ENCODE measurements at regions not wholly inside any gene's neighbourhood (a gene's known extent, or its start where the extent isn't known, plus 50 kb on each side); places are given as distances from the start of the nearest gene placed in this dataset.

DNA sequence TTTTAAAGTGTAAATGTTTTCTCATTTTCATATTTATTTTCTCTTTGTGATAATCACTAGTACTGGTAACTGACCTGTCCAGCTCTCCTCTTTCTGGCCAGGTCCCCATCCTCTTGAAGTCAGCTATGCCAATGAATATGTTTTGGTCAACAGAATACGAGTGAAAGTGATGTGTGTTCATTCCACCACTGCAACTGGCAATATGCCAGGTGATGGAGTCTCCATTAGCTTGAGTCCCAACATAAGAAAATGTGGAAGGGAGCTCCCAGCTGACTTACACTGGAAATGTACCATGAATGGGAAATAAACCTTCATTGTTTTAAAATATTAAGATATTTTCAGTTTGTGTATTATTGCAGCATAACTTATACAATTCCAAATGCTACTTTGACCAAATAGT is 75.8 kb downstream of the CCDC34 start:
- DNase-seq = no peak

DNA sequence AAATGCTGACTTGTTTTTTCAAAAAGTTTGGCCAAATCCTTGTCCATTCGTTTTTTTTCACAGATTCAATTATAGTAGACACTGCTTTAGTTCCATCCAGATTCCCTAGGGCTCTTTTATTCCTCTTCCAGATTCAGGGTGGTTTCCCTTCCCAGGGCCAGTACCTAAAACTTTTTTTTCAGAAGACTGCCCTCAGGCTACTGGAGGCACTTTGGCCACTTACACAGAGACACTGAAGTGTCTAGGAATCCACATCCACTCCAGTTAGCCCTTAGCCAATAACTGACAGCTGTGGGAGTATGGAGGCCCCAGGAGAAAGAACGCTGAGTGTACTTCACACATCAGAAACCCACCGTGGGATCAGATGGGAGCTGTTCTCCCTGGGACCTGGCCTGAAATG is 77.3 kb downstream of the CCDC34 start:
- DNase-seq = no peak

DNA sequence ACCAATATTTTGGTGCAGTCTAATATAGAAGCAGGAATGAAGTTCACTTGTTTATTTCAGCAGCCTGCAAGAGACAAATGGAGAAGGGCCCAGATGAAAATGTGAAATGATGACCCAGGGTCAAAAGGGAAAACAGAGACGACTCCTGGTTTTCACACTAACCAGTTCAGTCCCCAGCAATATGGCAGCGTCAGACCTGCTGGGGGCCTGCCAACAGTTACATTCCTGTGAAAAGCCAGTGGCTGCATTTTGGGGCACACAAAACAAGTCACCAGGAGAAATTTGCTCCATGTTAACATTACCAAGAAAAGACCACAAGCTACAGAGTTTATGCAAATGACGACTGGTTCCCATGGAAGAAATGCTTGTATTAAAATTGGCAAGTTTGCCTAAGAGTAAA is 80.2 kb downstream of the CCDC34 start:
- DNase-seq = no peak

DNA sequence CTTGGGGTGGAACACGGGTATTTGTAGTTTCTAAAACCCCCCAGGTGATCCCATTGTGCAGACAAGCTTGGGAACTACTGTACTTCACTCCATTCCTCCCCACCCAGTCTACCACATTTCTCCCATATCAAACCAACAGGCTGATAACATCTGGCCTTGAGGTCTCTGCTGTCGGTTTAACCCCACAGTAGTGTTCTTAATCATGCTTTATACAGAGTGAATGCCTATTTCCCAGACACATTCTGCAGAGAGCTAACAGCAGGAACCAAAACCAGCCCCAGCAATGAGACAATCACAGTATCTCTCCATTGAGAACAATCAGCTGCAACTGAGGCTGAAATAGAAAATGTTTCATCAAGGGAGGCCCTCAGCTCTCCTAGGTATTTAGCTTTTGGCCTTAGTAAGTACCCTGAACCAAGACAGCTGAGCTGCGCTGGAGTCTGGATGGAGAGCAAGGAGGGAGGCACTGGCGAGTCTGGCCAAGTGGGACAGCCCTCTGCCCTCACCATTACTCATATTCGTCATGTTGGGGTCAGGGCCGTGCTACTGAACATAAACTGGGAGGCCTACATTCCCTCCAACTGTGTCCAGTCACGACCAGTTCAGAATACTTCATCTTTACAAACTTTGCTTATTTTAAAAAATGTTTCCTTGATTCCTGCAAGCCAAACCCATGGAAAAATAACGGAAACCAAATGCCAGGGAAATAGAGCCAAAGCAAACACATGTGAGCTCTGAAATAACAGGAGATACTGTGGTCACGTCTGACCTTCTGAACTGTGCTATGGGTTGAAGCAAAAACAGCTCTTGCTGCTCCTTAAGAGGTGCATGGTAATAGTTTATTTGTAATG is 81.0 kb downstream of the CCDC34 start:
- peak; percentile 40 for DNase-seq

DNA sequence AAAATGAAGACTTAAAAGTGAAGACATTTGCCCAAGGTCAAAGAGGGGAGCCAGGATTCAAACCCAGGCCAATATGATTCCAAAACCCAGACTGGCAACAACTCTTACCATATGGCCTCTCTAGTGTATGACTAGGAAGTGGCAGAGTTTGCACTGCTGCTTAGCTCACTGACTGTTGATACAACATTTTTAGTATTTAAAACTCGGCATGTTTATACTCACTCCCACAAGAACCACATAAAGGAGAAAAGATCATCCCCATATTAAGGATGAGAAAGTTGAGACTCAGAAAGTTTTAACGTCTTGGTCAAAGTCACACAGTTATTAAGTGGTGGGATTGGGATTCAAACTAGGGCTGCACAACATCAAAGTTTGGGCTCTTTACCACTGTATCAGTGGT is 81.7 kb downstream of the CCDC34 start:
- no peak for DNase-seq

DNA sequence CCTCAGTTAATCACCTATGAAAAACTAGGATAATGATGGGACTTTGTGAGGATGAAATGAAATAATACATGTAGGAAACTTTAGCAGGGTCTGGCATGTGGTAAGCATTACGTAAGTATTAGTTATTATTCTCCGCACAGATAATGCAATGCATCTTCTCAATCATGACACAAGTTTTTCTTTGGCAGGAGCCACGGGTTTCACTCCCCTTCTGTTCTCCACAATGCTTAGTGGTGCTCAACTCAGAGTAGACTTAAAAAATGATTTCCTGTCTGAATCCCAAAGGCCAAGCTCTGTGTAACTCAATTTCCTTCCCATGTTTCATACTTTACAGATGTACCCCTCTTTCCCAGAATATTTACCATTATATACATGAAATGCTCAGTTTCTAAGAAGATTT is 82.9 kb downstream of the CCDC34 start:
- DNase-seq = no peak

DNA sequence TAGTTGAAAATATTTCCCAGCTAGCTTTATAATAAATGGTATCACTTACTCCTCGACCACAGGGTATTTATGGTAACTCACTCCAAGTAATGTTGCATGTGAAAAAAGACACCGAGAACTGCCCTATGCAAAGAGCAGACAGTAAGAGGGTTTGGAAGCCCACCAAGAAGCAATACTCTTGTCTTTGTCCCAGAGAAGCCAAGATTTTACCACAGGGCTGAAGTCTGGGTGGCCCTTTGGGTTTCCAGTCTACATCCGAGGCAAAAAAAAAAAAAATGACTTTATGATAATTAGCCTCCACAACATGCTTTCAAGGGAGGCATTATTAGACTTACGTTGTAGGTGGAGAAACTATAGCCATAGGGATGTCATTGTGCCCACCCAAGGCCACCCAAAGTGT is 83.6 kb downstream of the CCDC34 start:
- no peak for DNase-seq

DNA sequence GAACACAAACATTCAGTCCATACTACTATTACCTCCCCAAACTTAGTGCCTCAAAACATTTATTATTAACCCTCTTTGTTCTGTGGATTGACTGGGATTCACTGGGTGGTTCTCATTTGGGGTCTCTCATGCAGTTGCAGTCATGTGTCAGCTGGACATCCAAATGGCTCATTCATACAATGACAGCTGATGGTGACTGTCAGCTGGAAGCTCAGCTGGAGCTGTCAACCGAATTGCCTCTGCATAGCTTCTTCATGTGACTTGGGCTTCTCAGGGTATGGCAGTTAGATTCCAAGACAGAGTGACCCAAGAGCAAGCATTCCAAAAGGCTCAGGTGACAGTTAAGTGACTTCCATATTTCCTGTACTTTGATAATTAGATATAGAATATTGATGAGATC is 85.2 kb downstream of the CCDC34 start:
- DNase-seq = no peak

DNA sequence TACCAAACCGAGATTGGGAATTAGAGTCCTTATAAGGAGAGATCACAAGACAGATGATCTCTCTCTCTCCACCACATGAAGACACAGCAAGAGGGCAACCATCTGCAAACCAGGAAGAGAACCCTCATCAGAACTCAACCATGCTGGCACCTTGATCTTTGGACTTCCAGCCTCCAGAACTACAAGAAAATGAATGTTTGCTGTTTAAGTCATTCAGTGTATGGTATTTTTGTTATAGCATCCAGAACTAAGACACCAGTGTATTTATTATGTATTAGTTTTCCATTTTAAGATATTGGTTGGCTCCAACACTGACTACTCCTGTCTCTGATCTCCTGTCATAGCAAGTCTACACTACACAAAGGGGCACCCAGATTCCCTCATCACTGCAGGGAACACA is 86.9 kb downstream of the CCDC34 start:
- DNase-seq = no peak

DNA sequence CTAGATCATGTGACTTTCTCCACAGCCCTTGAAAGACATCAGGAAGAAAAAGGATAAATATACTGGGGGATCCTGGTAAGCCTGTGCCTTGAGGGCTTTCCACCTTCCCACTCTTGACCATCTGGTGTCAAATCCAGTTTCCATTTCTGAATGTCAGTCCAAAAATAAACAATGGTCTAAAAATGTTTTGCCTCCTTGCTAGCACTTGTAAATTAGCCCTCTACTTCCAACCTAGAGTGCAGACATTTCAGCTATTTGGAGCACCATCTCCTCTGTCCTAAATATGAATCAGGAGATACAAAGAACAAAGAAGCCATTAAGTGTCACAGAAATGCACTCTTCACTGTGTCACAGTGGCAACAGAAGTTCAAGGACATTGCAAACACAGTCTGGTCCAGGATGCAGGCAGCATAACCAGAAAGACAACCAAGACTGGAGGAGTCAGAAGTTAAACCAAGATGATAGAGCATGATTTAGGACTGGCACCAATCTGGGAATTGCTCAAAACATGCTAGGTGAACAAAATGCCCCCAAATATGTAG is 88.1 kb downstream of the CCDC34 start:
- DNase-seq = no peak

DNA sequence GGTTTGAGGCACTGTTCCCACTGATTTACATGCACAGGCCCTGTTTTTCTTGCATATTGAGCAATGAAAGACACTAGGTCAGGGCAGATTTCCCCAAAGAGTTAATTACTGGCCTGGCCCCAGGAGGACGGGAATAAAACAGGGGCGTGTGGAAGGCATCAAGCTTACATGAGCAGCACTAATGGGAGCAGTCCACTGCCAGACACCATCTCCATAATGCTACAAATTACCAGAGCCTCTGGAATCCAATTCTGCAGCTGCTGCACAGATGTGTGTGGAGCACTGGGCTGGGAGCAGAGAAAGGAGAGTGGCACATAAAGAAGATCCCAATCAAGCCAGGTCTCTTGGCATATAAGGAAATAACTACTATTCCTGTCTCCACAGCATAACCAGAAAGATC is 96.9 kb downstream of the CCDC34 start:
- DNase-seq = no peak

DNA sequence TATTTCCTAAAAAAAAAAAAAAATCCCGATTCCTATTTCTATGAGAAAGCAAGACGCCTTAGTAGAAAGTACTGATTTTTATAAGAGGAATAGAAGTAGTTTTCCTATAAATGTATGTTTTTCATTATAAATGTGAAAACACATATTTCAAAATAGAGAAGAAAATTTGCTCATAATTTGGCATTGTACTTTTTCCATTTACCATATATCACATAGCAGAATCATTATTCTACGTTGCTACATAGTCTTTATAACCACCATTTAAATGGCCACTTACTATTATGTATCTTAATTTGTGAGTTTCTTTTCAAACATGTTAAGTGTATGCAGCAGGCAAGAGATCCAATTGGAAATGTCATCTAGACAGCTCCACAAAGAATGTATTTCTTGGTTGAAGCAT is 99.0 kb downstream of the CCDC34 start:
- DNase-seq = no peak

DNA sequence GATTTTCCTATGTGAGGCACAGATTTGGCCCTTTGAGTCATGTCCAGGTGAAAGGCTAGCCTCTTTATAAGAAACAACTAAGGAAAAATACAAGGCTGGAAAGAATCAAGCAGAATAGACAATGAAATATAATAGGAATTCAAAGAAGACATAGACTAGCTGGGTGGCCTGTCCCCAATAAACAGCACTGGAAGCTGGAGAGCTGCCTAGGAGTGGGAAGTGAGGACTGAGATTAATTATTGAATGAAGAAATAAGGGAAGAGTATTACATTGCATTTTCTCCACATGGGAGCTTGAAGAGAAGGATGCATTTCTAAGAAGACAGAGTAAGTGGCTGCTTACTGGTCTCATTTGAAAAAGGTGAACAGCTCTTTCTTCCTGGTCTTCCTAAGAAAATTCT is 100.0 kb downstream of the CCDC34 start:
- no peak for DNase-seq

DNA sequence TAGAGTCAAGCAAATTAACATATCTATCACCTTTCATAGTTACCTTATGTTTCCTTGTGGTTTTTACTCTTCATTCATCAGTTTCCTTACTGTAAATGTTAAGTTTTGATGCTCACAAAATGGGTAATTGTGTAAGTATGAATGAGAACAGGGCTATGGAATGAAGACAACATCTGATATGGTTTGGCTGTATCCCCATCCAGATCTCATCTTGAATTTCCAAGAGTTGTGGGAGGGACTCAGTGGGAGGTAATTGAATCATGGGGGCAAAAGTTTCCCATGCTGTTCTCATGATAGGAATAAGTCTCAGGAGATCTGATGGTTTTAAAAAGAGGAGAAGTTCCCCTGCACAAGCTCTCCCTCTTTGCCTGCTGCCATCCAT is 107.6 kb downstream of the CCDC34 start:
- no peak for DNase-seq

DNA sequence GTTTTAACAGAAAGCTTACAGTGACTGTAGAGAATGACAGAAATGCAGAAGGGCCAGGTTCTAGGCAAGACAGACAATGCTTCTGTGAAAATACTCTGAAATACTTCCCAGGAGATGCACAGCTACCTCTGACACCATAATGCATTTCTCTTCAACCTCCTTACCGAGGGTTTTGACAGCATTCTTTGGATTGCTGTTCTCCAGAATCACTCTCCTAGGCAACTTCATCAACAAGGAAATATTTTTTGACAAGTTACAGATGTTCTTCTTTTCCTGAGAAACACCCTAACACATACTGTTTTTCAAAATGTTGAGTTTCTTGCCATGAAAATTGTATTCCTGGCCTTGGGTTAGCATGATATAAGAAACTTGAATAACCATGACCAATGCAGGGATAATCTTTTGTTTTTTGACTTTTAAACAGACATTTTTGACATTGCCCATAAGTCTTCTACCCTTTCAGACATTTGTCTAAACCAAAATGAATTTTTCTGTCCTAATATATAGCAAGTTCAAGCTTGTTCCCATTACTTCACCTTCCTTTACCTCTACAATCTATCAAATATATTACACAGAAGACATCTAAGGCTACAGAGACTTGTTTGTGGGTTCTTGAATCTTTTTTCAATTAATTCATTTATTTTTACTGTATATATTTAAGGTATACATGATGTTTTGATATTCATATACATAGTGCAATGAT is 108.1 kb downstream of the CCDC34 start:
- no peak for DNase-seq

DNA sequence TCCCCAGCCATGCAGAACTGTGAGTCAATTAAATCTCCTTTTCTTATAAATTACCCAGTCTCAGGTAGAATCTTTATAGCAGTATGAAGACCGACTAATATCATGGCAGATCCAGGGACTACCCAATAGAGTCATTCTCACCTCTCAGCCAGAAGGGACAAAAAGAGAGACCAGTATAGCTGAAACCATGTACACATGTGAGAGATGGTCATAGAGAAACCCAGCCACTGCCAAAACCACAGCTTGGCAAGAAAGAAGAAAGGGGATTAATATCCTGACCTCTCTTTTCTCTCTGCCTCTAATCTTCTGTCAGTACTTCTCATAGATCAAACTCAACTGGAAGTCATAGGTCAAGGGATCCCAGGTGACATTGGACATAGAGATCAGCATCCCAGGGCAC is 109.8 kb downstream of the CCDC34 start:
- DNase-seq = no peak

DNA sequence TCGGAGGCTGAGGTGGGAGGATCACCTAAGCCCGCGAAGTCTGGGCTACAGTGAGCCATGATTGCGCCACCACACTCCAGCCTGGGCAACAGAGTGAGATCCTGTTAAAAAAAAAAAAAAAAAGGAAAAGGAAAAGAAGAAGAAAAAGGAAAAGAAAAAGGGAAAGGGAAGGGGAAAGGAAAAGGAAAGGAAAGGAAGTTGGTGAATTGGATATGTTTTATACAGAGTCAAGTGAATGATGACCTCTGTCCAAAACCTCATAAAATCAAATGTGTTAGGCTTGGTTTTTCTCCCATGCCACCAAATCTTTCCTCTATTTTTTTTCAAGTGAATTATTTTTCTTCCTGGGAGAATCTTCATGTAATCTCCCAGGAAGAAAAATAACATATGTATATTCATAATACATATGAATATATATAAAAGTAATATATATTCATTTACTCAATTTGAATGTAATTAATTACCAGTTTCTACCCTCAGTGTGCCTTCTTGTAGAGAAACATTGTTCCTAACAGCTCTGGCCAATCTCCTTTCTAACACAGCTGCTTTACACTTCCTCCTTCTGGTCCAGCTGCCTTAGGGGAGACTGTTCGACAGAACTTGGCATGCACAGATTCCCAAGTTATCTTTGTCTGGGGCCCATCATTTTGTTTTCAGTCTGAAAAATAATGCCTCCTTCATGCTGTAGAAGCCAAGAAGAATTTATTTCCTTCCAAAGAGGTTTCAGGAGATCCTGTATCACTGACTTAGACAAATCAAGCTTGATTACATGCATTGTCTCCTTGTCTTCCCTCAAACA is 111.9 kb downstream of the CCDC34 start:
- no peak for DNase-seq

DNA sequence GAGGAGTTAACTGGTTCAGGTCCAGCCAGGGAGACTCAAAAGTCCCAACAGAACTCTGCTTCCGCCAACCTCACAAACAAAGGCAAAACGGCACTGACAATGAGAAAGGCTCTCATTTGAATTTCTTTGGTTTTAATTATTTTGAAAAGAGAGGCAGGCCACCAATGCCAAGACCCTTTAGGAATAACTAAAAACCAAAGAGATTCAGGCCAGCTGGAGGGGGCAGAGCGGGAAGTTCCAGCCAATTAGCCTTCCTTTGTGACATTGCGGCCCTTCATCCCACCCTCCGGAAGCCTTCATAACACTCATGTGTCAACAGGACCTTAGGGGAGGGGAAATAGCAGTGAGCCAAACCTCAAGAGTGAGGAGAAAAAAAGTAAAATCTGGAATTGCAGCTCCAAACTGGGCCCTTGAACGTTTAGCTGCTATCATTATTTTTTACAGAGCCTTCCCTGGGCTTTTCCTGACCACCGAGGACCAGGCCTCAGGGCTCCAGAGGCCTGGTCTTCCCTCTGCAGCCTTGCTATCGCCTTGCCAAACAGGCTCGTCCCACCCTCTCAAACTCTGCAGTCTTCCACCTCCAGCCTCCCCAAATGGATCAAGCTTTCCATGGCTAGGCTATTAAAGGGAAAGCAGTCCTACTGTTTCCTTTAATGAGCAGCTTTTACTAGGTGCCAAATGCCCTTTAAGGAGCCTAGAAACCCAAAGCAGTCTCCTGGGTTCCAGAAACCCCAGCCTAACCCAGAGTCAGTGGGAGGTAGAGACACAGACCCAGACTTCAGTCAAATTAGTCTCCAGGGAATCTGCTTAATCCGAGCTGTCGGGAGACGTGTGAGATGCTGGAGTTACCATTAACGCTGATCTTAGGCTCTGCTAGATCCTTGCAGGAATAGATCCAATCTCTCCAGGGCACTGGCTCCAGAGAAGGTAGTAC is 114.2 kb downstream of the CCDC34 start:
- DNase-seq = no peak

DNA sequence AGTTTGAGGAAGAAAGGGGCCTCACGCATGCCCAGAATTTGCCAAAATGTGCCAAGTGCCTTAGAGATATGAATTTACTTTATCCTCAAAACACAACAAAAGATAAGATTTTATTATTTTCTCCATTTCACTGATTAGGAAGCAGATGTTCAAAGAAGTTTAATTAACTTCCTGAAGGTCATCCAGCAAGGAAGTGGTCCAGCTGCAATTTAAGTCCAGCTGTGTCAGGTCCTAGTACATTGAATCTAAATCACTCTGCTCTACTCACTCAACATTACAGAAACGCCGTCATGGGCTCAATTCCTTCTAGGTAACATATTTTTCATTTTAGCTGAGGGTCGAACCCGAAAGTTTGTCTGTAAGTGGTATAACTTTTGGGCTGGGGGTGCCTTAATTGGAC is 115.4 kb downstream of the CCDC34 start:
- no peak for DNase-seq

DNA sequence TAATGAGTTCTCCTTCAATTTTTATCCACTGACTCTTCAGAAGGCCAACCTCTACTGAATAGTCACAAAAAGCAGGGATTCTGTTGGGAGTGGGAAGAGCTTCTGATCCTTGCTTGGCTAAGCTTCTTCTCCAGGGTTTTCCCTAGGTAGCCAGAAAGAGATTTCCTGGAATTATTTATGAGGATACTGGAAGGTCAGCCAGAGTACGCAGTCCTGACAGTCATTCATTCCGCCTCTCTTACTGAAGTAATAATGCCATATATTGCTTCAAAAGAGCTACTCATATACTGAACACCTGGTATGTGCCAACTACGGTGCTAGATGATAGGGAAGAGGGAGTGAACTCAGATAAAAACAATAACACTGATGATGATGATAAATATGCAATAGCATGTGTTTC is 116.1 kb downstream of the CCDC34 start:
- no peak for DNase-seq

DNA sequence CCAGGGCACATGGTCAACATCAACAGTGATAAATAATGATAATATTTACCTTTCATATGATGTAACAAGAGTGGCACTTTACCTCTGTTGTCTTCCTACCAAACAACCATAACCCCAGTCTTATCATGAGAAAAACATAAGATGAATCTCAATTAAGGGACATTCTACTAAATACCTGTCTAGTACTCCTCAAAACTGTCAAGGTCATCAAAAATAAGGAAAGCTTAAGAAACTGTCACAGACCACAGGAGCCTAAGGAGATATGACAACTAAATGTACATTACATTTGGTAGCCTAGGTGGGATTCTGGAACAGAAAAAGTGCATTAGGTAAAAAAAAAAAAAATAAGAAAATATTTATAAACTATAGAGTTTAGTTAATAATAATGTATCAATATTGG is 118.1 kb downstream of the CCDC34 start:
- DNase-seq = no peak

DNA sequence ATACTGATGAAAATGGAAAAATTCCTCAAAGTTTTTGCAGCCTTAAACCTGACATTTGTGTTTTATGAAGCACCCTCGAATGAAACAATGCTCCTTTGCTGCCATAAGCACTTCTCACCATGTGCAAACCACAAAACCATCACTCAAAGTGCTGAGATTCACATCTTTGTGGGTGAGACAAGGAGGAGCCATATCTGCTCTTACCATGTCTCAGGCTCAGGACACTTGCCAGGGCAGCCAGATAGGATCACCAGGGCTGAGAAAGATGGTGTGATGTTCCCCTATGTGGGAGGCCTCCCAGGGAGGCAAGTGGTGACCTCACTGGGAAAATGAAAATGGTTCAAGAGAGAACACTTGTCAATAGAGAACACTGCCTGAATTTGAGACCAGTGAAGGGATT is 120.4 kb downstream of the CCDC34 start:
- no peak for DNase-seq
